ENCODE measurements at regions not wholly inside any gene's neighbourhood (a gene's known extent, or its start where the extent isn't known, plus 50 kb on each side); places are given as distances from the start of the nearest gene placed in this dataset.

- TF ChIP-seq SPI1 (IDR thresholded peaks at IDR 0.05; ENCODE audit: borderline replicate concordance, insufficient read depth, low read depth, low read length) (no peak), CREB1 (IDR thresholded peaks at IDR 0.05; ENCODE audit: low read depth) (no peak)
Measured at GRCh38 chr3:59545374-59545773, 495.5 kb upstream of the CFAP20DC start (continued).

GRCh38 chr3:59542276-59542675 is 492.5 kb upstream of the CFAP20DC start:
- 57% methylated on average over 3 of the region's 3 CpGs for WGBS (ENCODE audit: insufficient coverage, insufficient replicate concordance, low lambda C conversion rate, missing lambda C conversion rate)
- no TSS peak for BruUV-seq (replicated peaks)
- DNase-seq (ENCODE audit: low read depth, low spot score) (no peak), FAIRE-seq (no peak), ATAC-seq (no peak)
- POLR2A ChIA-PET = interaction anchor here (0.9 to 1.0 kb wide), 2 partner anchors 13 to 24 kb away, joined by 3 to 4 read pairs; no protein-coding TSS in a partner anchor
- H3K79me2 ChIP-seq (ENCODE audit: control insufficient read depth, insufficient read depth, low read length) = no peaks in the 10 kb centered on the region
- intact Hi-C loops (cut with micrococcal nuclease; ENCODE audit: unreplicated experiment) = no loop called here
- H3K36me3 ChIP-seq (ENCODE audit: control insufficient read depth in 2 of 2, insufficient read depth in 2 of 2, low read length in 1 of 2) = no peaks in the 10 kb centered on the region
- no peak overlapping the region for H3K4me2 ChIP-seq (ENCODE audit: control insufficient read depth, insufficient read depth)
- H3K4me3 ChIP-seq = no peak overlapping the region
- no peak overlapping the region for H3K9ac ChIP-seq (ENCODE audit: control insufficient read depth, insufficient read depth, low read length)
- in situ Hi-C loops (cut with MboI) = no loop called here
- CTCF ChIA-PET = interaction anchor here (0.9 to 3.2 kb wide), 4 partner anchors 13 to 316 kb away, joined by 3 to 13 read pairs (median 7); no protein-coding TSS in a partner anchor
- no peaks in the 10 kb centered on the region for H3K4me1 ChIP-seq (ENCODE audit: control insufficient read depth, insufficient read depth, low read length)
- H3K27ac ChIP-seq (ENCODE audit: control insufficient read depth, insufficient read depth) = no peak overlapping the region
- no peak overlapping the region for H2AFZ ChIP-seq (ENCODE audit: control insufficient read depth, low read depth, low read length)
- no peaks in the 10 kb centered on the region for H4K20me1 ChIP-seq (ENCODE audit: control insufficient read depth, insufficient read depth)
- no peaks in the 10 kb centered on the region; the same call in 1 of the 3 replicates for H3K9me3 ChIP-seq (replicated peaks; ENCODE audit: control insufficient read depth, insufficient read depth, low read length)
- no peaks in the 10 kb centered on the region for H3K27me3 ChIP-seq (replicated peaks in 1 of 2; ENCODE audit: control insufficient read depth in 2 of 2, insufficient read depth in 2 of 2, low read length in 1 of 2)
- SMC1A ChIA-PET (ENCODE audit: uncharacterized antibody, unreplicated experiment) = interaction anchor here (0.7 to 8.9 kb wide), 15 partner anchors 9 to 315 kb away, joined by 3 to 54 read pairs (median 3); no protein-coding TSS in a partner anchor
- RAD21 ChIA-PET (ENCODE audit: unreplicated experiment) = interaction anchor here (1.4 to 2.1 kb wide), 3 partner anchors 14 to 156 kb away, joined by 3 to 6 read pairs (median 4); no protein-coding TSS in a partner anchor
- TF ChIP-seq SMC3 (IDR thresholded peaks at IDR 0.05; ENCODE audit: borderline replicate concordance, low read length) = no peak
- no peak for TF ChIP-seq RFX5 (IDR thresholded peaks at IDR 0.05; ENCODE audit: low read depth, low read length)
- no peak for TF ChIP-seq NR2C1 (IDR thresholded peaks at IDR 0.05)
- no peak for TF ChIP-seq MLLT1 (IDR thresholded peaks at IDR 0.05)
- no peak for TF ChIP-seq NFYA (IDR thresholded peaks at IDR 0.05; ENCODE audit: borderline replicate concordance, low read depth, low read length)
- TF ChIP-seq ZNF384 (IDR thresholded peaks at IDR 0.05; ENCODE audit: borderline replicate concordance, low read depth, low read length) = no peak
- TF ChIP-seq HCFC1 (IDR thresholded peaks at IDR 0.05; ENCODE audit: low read length) = no peak
- TF ChIP-seq EZH2 (IDR thresholded peaks at IDR 0.05; ENCODE audit: borderline replicate concordance, control insufficient read depth, low read depth, low read length) = no peak
- no peak for TF ChIP-seq REST (IDR thresholded peaks at IDR 0.05; ENCODE audit: low read depth, low read length)
- TF ChIP-seq SIN3A (IDR thresholded peaks at IDR 0.05; ENCODE audit: low read depth, low read length) = no peak
- TF ChIP-seq SRF (IDR thresholded peaks at IDR 0.05; ENCODE audit: low read depth in 2 of 2, low read length in 2 of 2) = no peak
- TF ChIP-seq CREM (IDR thresholded peaks at IDR 0.05; ENCODE audit: low read depth) = no peak
